GM21526 (cell line): ENCODE measurements at regions not wholly inside any gene's neighbourhood (a gene's known extent, or its start where the extent isn't known, plus 50 kb on each side); places are given as distances from the start of the nearest gene placed in this dataset.
"Not testable (repeated sequence)": the region's sequence is repeated elsewhere in the genome, so short reads cannot be mapped to it uniquely, and the experiment has no call there.

ENCODE experiments used
- ATAC-seq: cut with Tn5 transposase; IDR thresholded peaks from one replicate; pipeline ENCODE4 v1.9.1; 2021; ENCODE audit warnings: moderate library complexity; ENCODE audit not compliant: unreplicated experiment, low FRiP score

GRCh38 chr5:67544942-67545341, 348.3 kb upstream of the CD180 start:
- not testable (repeated sequence) for ATAC-seq

GRCh38 chr5:67543720-67544270, 347.2 kb upstream of the CD180 start:
- no peak for ATAC-seq

- ATAC-seq: no peak
These were observed 345.9 kb upstream of the CD180 start for GRCh38 chr5:67542479-67542878.

- no peak for ATAC-seq
These were observed 345.3 kb upstream of the CD180 start for GRCh38 chr5:67541875-67542274.

DNA sequence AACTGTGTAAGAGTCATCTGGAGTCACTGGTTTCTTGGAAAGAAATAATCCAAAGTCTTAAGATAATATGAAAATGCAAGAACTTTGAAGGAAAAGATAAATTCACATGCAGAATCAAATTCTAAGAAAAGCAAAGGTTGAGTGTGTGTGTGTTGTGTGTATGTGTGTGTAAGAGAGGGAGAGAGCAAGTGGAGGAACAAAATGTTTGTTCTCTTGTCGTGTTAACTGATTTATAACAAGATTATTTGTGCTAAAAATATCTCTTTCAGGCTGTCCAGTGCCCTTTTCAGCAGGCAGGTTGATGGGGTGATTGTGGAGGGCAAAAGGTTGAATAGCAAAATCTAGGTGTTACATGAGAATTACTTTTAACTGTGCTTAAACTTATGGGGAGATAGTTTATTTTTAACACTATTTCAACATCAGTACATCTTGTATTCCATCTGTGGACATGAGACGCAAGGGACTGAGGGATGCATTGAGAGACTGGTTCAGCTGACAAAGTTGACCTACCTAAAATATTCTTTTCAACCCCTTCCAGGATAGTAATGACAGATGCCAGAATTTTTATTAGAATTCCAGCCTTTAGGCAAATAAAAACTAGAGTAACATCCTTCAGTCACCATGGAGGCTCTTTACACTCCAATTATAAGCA, 342.4 kb upstream of the CD180 start:
- ATAC-seq: no peak

DNA sequence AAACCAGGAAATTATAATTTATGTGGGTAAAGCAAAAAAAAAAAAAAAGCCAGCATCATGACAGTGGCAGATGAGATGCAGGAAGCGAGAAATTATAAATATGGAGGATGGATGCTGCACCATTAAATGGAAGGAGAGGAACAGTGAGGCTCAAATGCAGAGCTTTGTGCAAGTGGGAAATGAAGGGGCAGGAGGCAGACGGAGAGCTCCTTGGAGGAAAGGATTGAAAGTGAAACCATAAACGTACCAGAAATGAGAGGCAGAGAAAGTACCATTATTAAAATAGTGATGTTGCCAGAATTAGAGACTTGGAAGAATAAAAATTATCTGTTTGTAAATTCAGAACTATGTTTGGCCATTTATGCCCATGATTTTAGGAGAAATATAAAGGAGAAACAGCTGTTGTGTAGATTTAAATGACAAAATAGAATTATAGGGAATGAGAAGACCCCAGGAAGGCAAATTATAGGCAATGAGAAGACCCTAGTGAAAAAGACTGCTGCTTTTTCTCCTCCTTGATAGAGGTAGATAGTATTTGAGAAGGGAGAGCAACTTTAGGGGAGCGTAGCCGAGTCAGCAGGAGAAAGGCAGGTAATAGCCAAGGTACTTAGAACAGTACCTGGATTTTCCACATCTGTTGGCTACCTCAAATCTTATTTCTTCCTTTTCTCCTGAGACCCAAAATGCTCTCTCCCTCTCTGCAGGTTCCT, 341.0 kb upstream of the CD180 start:
- no peak for ATAC-seq

DNA sequence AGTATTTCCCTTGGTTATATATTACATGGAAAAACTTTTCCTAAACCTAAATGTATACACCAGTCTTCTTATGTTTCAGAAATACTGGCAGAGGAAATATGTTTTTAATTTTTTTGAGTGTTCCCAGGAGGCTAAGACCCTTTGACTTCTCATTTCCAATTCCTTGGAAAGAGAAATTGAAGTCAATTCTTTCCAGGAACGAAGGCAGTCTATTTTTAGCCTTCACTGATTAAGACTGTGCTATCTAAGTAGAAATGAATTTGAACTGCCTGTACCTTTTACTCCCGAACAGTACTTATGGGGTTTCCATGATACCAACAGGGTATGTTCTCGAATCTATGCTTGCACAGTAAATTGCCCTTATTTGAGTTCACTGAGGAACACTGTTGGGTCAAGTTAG, 340.3 kb upstream of the CD180 start:
- no peak for ATAC-seq

DNA sequence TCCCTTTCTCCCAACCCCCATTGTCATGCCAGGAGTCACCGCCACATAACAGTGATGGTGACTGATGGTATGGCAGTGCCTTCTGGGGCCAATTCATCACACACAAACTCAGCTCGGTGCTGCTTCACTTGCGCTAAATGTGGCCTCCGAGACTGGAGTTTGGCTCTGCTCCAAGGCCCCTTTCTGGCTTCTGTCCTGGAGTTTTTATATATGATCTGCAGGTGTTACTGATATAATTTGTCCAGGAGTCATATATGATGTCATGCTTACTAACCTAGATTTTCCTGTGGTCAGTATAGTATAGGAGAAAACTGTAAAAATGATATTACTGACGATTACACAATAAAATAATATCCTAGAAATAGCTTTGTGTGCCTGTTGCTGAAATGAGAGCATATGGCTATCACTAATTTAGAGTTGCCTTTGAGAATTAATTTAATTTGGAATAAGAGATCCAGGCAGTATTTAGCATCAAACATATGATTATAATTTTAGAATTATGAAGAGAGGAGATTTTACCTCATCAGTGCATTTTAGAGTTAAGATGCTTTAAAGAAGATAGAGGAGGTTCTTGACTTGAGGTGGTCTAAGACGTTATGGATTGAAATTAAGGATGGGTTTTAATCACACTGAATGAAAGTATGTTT, 334.1 kb upstream of the CD180 start:
- ATAC-seq: no peak

GRCh38 chr5:67528953-67529352, 332.4 kb upstream of the CD180 start:
- ATAC-seq: no peak

DNA sequence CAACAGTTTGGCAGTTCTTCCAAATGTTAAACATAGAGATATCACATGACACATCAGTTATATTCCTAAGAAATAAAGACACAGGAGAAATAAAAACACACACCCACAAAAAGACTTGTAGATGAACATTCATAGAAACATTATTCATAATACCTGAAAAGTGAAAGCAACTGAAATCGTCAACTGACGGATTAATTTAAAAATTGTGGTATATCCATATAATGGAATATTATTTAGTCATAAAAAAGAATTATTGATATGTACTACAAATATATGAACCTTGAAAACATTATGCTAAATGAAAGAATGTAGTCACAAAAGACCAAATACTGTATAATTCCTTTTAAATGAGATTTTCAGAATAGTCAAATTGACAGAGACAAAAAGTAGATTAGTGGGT, 330.2 kb upstream of the CD180 start:
- no peak for ATAC-seq

GRCh38 chr5:67520161-67520908, 323.7 kb upstream of the CD180 start:
- ATAC-seq: no peak

DNA sequence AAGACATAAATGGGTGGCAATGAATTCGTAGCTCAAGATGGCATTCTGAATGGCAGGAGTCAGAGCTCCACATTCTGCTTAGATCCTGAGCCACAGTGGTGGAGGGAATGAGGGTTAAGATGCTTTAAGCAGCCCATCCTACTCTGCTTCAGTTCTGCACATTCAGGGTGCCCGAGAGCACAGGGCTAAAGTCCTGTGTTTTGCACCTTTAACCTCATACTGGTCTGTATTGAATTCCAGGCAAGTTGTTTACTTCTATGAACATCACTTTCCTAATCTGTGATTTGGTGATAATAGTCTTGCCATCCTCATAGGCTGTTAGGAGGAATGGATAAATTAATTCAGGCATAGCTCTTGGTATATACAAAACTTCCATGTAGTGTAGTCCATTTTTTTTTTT, 321.6 kb upstream of the CD180 start:
- ATAC-seq: no peak

DNA sequence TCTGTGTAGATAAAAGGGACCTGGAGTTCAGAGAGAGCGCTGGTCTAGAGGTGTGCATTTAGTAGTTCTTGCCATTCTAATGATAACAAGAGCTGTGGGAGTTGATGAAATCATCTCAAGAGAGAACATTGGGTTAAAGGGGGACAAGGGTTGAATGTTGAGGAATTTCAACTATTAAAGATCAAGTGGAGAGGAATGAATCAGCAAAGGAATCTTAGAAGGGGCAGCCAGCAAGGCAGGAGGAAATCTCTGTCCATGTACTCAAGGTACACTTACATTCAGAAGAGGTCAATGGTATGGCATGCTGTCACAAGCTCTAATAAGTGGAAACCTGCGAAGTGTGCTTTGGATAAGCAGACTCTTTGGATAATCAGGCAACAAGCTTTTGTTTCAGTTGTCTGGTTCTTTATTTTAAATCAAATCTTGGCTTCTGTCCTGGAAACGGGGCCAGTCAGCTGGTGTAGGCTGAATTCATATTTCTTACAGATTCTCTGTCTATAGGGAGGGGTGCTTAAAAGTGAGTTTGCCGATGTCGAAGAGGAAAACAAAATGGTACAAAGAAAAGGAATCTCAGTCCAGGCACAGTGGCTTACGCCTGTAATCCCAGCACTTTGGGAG, 320.5 kb upstream of the CD180 start:
- no peak for ATAC-seq

DNA sequence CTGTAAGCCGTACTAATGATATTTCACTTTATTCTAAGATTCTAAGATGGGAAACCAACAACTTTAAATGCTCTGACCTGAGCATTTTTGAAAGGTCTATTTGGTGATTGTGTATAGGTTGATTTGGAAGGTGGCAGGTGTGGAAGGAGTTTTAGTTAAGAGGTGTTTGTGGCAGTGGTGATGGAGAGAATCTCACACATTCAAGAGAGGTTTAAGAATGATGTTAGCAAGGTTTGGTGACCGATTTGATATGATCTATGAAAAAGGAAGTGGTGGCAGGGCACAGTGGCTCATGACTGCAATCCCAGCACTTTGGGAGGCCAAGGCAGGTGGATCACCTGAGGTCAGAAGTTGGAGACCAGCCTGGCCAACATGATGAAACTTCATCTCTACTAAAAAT, 319.2 kb upstream of the CD180 start:
- no peak for ATAC-seq

DNA sequence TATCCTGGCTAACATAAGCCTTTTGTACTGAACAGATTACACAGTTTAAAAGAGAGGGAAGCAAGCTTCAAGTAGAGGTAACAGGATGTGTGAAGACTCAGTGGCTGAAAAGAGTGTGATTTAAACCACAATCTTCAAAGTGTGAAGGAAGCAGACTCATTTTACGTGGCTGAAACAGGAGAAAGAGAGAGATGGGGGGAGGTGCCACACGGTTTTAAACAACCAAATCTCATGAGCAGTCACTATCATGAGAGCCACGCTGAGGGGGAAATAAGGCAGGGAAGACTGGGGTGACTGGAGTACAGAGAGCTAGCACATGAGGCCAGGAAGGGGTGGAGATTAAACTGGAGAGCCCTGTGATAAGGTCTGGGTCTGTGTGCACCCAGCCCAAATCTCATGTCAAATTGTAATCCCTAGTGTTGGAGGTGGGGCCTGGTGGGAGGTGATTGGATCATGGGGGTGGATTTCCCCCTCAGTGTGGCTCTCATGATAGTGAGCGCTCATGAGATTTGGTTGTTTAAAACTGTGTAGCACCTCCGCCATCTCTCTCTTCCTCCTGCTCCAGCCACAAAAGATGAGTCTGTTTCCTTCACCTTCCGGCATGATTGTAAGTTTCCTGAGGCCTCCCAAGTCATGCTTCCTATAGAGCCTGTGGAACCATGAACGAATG, 318.6 kb upstream of the CD180 start:
- no peak for ATAC-seq

- no peak for ATAC-seq
These were observed 316.2 kb upstream of the CD180 start for GRCh38 chr5:67512758-67513157.

DNA sequence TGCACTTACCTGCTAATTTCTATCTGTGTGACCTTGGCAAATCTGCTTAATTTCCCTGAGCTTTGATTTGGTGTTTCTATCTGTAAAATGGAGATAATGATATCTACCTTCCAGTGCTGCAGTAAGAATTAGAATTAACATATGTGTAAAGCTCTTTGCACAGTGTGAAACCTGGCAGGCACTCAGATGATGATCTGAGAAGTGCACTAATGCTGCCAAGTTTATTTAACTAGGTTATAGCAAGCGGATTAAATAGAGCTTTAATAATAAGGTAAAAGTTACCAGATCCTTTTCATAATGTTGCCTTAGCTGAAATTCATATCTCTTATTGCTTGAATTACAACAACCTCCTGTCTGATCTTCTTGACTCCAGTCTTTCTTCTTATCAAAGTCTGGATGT, 315.3 kb upstream of the CD180 start:
- ATAC-seq: no peak

GRCh38 chr5:67510204-67510603, 313.6 kb upstream of the CD180 start:
- ATAC-seq: no peak

DNA sequence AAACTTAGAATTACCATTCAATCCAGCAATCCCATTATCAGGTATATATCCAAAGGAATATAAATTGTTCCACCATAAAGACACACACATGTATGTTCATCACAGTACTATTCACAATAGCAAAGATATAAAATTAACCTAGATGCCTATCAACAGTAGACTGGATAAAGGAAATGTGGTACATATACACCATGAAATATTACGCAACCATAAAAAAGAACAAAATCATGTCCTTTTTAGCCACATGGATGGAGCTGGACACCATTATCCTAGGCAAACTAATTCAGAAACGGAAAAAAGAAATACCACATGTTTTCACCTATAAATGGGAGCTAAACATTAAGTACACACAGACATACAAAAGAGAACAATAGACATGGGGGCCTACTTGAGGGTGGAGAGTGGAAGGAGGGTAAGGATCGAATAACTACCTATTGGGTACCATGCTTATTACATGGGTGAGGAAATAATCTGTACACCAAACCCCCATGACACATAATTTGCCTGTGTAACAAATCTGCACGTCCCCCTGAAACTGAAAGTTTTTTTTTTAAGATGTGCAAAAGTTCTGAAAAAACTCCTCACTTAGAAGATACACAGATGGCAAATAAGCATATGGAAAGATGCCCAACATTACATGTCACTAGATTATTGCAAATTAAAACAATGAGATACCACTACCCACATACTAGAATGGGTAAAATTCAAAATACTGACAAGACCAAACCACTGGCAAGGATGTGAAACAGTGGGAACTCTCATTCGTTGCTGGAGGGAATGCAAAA, 313.0 kb upstream of the CD180 start:
- ATAC-seq: no peak
